Heart left ventricle (tissue), 16 donors: ENCODE measurements at regions not wholly inside any gene's neighbourhood (a gene's known extent, or its start where the extent isn't known, plus 50 kb on each side); places are given as distances from the start of the nearest gene placed in this dataset.
A peak's percentile ranks its signal among the peaks of the same experiment; 100 is the strongest.

Experiments used
- ATAC-seq, 4 donors: fragments of 200-7000 bp; cut with Tn5 transposase; one replicate each; pipeline ENCODE4 v1.9.1; 2020 to 2022; ENCODE audit warnings: moderate library complexity in 4 of 4, mild to moderate bottlenecking in 3 of 4, moderate number of reproducible peaks in 1 of 4
- DNase-seq, 5 donors: peaks; one replicate each; pipeline ENCODE4 v3.0.0-alpha.2; 2020
- H3K27ac ChIP-seq, 12 donors: fragments of 200-600 bp; sonication (generic) in 4 of 12; one replicate each; pipeline versions ENCODE4 v1.5.0 to v1.8.0; 2016 to 2022; ENCODE audit warnings: mild to moderate bottlenecking in 2 of 12
- H3K27me3 ChIP-seq, 9 donors: fragments of 200-600 bp; sonication (generic) in 2 of 9; one replicate each; pipeline versions ENCODE4 v1.5.1 to v1.8.0; 2016 to 2022; ENCODE audit warnings: mild to moderate bottlenecking in 3 of 9
- H3K36me3 ChIP-seq, 9 donors: fragments of 200-600 bp; sonication (generic) in 2 of 9; one replicate each; pipeline versions ENCODE4 v1.5.0 to v1.8.0; 2018 to 2022; ENCODE audit warnings: mild to moderate bottlenecking in 2 of 9
- H3K4me1 ChIP-seq, 12 donors: fragments of 200-600 bp; sonication (generic) in 4 of 12; one replicate each; pipeline versions ENCODE4 v1.5.0 to v1.8.0; 2016 to 2022; ENCODE audit warnings: mild to moderate bottlenecking in 3 of 12
- H3K4me3 ChIP-seq, 12 donors: fragments of 200-600 bp; sonication (generic) in 4 of 12; one replicate each; pipeline versions ENCODE4 v1.5.0 to v1.8.0; 2017 to 2022; ENCODE audit warnings: mild to moderate bottlenecking in 9 of 12, moderate library complexity in 4 of 12
- H3K9me3 ChIP-seq, 12 donors: fragments of 200-600 bp; sonication (generic) in 4 of 12; one replicate each; pipeline versions ENCODE4 v1.5.0 to v1.8.0; 2016 to 2022; ENCODE audit warnings: mild to moderate bottlenecking in 1 of 12
- POLR2A ChIP-seq, 2 donors: fragments of 450-650 bp; IDR thresholded peaks; one replicate each; pipeline ENCODE4 v1.6.1; 2017; ENCODE audit warnings: antibody characterized with exemption in 2 of 2, mild to moderate bottlenecking in 2 of 2, moderate library complexity in 2 of 2
- WGBS, 4 donors: extraction: QIAGEN DNeasy Blood & Tissue Kit in 2 of 4; methylation state at CpG; one replicate each; pipeline versions ENCODE4 v1.1.5 to v1.1.7; 2013 to 2018; 5-methylcytosine and 5-hydroxymethylcytosine counted together
- intact Hi-C, 10 donors: fragments of 100-400 bp; cut with DNase I; formaldehyde crosslinking; loops; one replicate each; pipeline versions ENCODE4 v1.11.1 to v1.14.2; 2022
- TF ChIP-seq, protein P1 (sequence below), 12 donors: fragments of 200-600 bp; sonication (generic) in 4 of 12; IDR thresholded peaks; one replicate each; pipeline versions ENCODE4 v1.5.0 to v1.8.0; 2018 to 2022; ENCODE audit warnings: antibody characterized with exemption in 12 of 12, mild to moderate bottlenecking in 5 of 12
- donor health status: ischemic (EF 13 %, LVEDD 7.1; RV severe dilation, severe dysfunction).
- donor health status: healthy with polysubstance abuse.
- donor health status: DM: no; HTN: yes; CAD: no.
- donor health status: DM: no; HTN: no; CAD: no.
- donor health status: ischemic (EF 25% LVEDD 6.9; RV normal size, moderate dysfunction).
- donor health status: ischemic (EF 25% LVEDD 5.7; RV mildly dilated, moderate dysfunction).
- donor health status: healthy.
- donor health status: DM: yes; HTN: yes; CAD: no.
- donor health status: ischemic (EF 35%, LVEDD 5.7; RV mildly dilated, moderate dysfunction).
- donor health status: nonischemic (EF 11% LVEDD 7.7; RV severe dilation, severe dysfunction).
- donor health status: DM: yes; HTN: yes; CAD: no.
- donor health status: PGD.
- donor health status: ischemic (EF 29% LVEDD 5.4; RV normal size, mild dysfunction).
- donor health status: nonischemic (EF 23%, LVEDD 6.1; RV moderate dilation, normal function).

DNA sequence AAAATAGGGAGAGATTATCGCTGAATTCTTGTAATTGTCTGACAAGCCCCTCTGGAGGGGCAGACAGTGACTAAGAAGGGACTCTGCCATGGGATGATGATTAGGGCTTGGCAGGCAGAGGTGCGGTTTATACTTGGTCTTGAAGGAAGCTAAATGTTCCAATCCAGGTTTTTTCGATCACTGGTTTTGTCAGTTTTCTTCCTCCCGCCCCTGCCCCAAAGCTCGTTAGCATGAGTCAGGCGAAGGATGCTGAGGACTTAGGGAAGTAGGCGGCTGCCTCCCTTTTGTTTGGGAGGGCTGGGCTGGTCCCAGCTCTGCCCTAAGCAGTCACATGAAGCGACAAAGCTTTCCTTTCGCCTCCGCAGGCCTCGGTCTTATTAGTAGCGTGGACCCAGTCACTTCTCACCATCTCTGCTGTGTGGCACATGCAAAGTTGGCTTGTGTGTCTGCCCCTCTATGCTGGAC lies 314.2 kb downstream of the CDC5L start:
- DNase-seq (peak; percentile 30 to 67 (median 32)), ATAC-seq (peak in 3 of 4 donors; percentile 29 to 83 (median 62))
- intact Hi-C loops = no loop called here
- TF ChIP-seq, protein P1, sequence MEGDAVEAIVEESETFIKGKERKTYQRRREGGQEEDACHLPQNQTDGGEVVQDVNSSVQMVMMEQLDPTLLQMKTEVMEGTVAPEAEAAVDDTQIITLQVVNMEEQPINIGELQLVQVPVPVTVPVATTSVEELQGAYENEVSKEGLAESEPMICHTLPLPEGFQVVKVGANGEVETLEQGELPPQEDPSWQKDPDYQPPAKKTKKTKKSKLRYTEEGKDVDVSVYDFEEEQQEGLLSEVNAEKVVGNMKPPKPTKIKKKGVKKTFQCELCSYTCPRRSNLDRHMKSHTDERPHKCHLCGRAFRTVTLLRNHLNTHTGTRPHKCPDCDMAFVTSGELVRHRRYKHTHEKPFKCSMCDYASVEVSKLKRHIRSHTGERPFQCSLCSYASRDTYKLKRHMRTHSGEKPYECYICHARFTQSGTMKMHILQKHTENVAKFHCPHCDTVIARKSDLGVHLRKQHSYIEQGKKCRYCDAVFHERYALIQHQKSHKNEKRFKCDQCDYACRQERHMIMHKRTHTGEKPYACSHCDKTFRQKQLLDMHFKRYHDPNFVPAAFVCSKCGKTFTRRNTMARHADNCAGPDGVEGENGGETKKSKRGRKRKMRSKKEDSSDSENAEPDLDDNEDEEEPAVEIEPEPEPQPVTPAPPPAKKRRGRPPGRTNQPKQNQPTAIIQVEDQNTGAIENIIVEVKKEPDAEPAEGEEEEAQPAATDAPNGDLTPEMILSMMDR (IDR thresholded peaks at IDR 0.05) = no peak
- TF ChIP-seq POLR2A (IDR thresholded peaks at IDR 0.05) = no peak
- Histone ChIP-seq H3K27ac (peak overlapping the region in 6 of 12 donors; percentile 12 to 59 (median 24)), H3K36me3 (no peaks in the 10 kb centered on the region), H3K4me3 (no peak overlapping the region), H3K9me3 (no peaks in the 10 kb centered on the region), H3K4me1 (peaks cover 0 to 12% (median 2%) of the 10 kb centered on the region in 12 donors), H3K27me3 (no peaks in the 10 kb centered on the region)
- WGBS, 4 donors = 73 to 81% (median 76%) methylated on average over 12 of the region's 12 CpGs

DNA sequence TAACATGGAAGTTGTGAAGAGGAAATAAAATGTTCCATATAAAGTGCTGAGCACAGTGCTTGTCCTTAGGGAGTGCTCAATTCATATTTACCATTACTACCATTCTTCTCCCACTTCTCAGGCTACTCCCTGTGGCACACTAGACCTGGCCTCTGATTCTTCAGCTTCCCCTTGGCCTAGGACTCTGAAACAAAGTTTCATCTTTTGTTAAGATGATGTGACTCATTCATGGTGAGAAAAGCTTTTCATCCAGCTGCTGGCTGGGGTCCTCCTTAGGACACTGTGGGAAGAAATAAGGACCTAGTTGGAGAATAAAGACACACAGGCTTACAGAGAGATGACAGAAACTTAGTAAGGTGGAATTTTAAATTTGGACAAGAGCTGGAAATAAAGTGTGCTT lies 314.8 kb downstream of the CDC5L start:
- intact Hi-C loops = no loop called here
- ATAC-seq = peak in 1 of 4 donors; percentile 50

DNA sequence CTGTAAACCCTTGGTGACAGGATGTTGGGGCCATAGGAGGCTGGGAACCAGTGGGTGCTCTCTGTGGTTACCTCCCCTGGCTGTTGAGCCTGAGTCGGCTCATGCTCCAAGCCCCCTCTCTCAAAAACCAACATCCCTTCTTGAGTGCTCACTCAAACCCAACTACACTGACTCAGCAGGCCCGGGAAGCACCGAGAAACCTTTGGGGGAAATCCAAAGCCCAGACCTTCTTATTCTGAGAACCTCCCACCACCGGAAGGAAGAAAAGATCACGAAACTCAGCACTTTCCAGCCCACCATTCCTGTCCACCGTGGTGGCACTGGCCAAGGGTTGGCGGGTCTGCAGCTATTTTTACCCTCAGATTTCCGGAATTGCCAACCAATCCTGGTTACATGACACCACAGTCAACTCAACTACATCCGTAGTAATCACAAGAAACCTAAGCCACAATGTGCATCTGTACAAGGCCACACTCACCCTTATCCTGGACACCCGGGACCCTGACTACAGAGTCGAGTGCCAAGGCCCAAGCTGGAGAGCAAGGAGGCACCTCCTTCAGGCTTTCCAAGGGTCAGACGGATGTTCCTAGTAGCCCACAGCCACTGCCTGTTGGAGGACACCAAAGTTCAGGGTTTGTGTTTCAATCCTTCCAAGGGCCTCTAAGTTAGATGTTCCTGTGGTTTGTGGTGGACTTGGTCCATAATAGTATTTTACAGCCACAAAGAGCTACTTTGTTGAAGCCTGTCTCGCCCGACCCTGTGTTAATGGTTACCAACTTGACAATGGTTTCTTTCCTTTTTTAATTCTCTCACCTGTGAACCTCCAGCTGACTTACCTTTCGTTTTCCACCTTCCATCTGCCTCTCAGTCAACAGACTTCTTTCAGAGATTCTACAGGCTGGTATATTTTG lies 317.0 kb downstream of the CDC5L start:
- intact Hi-C loops = no loop called here
- Histone ChIP-seq H3K27me3 (no peaks in the 10 kb centered on the region), H3K4me3 (no peak overlapping the region), H3K4me1 (peaks cover 0 to under 1% (median 0%) of the 10 kb centered on the region in 12 donors), H3K36me3 (no peaks in the 10 kb centered on the region), H3K27ac (no peak overlapping the region), H3K9me3 (no peaks in the 10 kb centered on the region)
- no peak for DNase-seq
- WGBS, 4 donors = 90 to 94% (median 91%) methylated on average over 14 to 15 of the region's 15 CpGs
- TF ChIP-seq POLR2A (IDR thresholded peaks at IDR 0.05) = no peak
- TF ChIP-seq, protein P1 (IDR thresholded peaks at IDR 0.05) = no peak
- no peak for ATAC-seq

More for the DNA sequence above, 314.8 kb downstream of the CDC5L start:
- H3K4me1 ChIP-seq = peaks cover 0 to 12% (median 2%) of the 10 kb centered on the region in 12 donors
- peak overlapping the region in 4 of 12 donors; percentile 13 to 59 (median 32) for H3K27ac ChIP-seq
- H3K27me3 ChIP-seq = no peaks in the 10 kb centered on the region
- no peak for DNase-seq
- TF ChIP-seq, protein P1 (IDR thresholded peaks at IDR 0.05) = no peak
- TF ChIP-seq POLR2A (IDR thresholded peaks at IDR 0.05) = no peak
- H3K4me3 ChIP-seq = no peak overlapping the region
- no peaks in the 10 kb centered on the region for H3K9me3 ChIP-seq
- no peaks in the 10 kb centered on the region for H3K36me3 ChIP-seq

DNA sequence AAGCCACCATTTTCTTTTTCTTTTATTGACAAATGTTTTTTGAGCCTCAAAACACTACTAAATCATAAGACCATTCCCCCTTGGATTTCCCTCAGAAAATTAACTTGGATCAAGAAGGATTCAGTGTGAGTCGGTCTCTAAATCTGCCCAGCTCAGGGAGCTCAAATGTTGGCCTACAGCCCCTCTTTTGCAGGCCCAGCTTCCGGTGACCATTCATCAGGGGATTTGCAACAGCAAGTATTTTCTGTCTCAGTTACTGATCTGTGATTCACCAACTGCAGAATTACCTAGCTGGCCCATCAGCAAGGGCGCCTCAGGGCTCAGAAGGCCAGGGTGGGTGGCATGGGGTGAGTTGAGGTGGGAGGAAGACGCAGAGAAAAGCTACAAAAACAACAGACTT lies 318.1 kb downstream of the CDC5L start:
- Histone ChIP-seq H3K27ac (no peak overlapping the region), H3K4me3 (no peak overlapping the region), H3K9me3 (no peaks in the 10 kb centered on the region), H3K4me1 (no peaks in the 10 kb centered on the region), H3K27me3 (no peaks in the 10 kb centered on the region), H3K36me3 (no peaks in the 10 kb centered on the region)
- no peak for ATAC-seq
- DNase-seq = no peak
- intact Hi-C loops = no loop called here
- TF ChIP-seq, protein P1 (IDR thresholded peaks at IDR 0.05) = no peak
- no peak for TF ChIP-seq POLR2A (IDR thresholded peaks at IDR 0.05)
- WGBS, 4 donors = 79 to 91% (median 90%) methylated on average over 4 of the region's 4 CpGs
